Fibroblast of villous mesenchyme (primary cell): ENCODE measurements at regions not wholly inside any gene's neighbourhood (a gene's known extent, or its start where the extent isn't known, plus 50 kb on each side); places are given as distances from the start of the nearest gene placed in this dataset.

ENCODE experiments used
- DNase-seq: peaks from one replicate; pipeline ENCODE4 v3.0.0-alpha.2; 2010; ENCODE audit warnings: low read depth
- H3K4me3 ChIP-seq: 2 replicates; pipeline ENCODE4 v1.5.1; 2011; ENCODE audit warnings: low read depth, mild to moderate bottlenecking, low read length
- CTCF ChIP-seq: IDR thresholded peaks from 2 replicates; pipeline ENCODE4 v1.5.1; 2012; ENCODE audit warnings: low read depth, mild to moderate bottlenecking, low read length; ENCODE audit not compliant: insufficient read depth

GRCh38 chr12:93944911-93945310 lies 203.5 kb upstream of the PLXNC1 start:
- TF ChIP-seq CTCF = no peak
- no peak overlapping the region for H3K4me3 ChIP-seq
- DNase-seq = no peak

GRCh38 chr12:93946542-93947150 lies 201.7 kb upstream of the PLXNC1 start:
- H3K4me3 ChIP-seq = no peak overlapping the region
- TF ChIP-seq CTCF = no peak
- DNase-seq = no peak

- no peak overlapping the region for H3K4me3 ChIP-seq
- no peak for DNase-seq
- no peak for TF ChIP-seq CTCF
These were observed 200.9 kb upstream of the PLXNC1 start for GRCh38 chr12:93947486-93947885.

GRCh38 chr12:93950311-93950710 lies 198.1 kb upstream of the PLXNC1 start:
- no peak for DNase-seq
- TF ChIP-seq CTCF = no peak

GRCh38 chr12:93954166-93955112 lies 193.9 kb upstream of the PLXNC1 start:
- no peak for TF ChIP-seq CTCF
- no peak overlapping the region for H3K4me3 ChIP-seq
- DNase-seq = peak; percentile 9

More at GRCh38 chr12:93950311-93950710, 198.1 kb upstream of the PLXNC1 start:
- H3K4me3 ChIP-seq = no peak overlapping the region

- no peak overlapping the region for H3K4me3 ChIP-seq
- no peak for DNase-seq
- TF ChIP-seq CTCF = no peak
These were observed 191.8 kb upstream of the PLXNC1 start for GRCh38 chr12:93956551-93956950.
